HG03558 (cell line): ENCODE measurements at regions not wholly inside any gene's neighbourhood (a gene's known extent, or its start where the extent isn't known, plus 50 kb on each side); places are given as distances from the start of the nearest gene placed in this dataset.

Source experiments
- ATAC-seq: cut with Tn5 transposase; IDR thresholded peaks from one replicate; pipeline ENCODE4 v1.9.1; 2021; ENCODE audit warnings: moderate number of reproducible peaks; ENCODE audit not compliant: unreplicated experiment; ENCODE audit errors: extremely low read depth

DNA sequence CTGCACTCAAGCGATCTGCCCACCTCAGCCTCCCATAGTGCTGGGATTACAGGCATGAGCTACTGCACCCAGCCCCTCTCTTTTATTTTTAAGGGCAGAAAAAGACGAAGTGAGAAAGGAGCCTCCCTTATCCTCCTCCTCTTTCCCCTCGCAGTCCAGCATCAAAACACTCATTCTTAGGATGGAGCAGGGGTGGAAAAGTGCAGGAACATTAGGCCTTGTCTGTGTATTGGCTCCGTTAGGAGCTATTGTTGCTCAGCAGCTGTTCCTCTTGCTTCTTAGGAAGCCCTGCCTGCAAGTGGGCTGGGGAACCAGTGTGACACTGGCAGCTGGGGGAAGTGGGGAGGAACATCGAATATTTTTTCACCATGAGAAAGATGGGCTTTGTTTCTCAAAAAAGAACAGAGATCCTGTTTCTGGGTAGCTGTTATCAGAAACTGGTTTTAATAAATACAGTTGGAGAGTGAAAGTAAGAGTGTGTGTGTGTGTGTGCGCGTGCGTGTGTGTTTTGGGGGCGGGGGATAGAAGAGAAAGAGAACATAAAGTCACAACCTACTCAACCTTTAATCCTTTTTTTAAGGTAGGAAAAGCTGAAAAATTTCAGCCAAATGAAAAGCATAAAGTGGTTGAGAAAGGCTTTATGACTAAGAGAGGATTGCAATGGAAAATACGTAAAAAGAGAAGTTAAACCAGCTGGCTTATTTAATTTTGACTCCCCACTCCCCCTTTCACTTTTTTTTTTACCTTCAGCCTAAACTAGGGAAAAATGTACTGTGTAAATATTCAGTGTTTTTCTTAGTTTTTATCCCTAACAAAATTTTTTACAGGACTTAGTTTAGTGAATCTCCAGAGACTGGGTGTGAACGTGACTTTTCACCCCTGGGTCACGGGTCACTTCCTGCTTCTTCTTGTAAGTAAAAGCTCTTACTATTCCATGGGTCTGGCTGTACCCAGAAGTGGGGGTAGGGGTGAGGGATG, 197.2 kb upstream of the PLEKHG7 start:
- ATAC-seq, result no peak

GRCh38 chr12:92504594-92504981, 198.2 kb upstream of the PLEKHG7 start:
- no peak for ATAC-seq

DNA sequence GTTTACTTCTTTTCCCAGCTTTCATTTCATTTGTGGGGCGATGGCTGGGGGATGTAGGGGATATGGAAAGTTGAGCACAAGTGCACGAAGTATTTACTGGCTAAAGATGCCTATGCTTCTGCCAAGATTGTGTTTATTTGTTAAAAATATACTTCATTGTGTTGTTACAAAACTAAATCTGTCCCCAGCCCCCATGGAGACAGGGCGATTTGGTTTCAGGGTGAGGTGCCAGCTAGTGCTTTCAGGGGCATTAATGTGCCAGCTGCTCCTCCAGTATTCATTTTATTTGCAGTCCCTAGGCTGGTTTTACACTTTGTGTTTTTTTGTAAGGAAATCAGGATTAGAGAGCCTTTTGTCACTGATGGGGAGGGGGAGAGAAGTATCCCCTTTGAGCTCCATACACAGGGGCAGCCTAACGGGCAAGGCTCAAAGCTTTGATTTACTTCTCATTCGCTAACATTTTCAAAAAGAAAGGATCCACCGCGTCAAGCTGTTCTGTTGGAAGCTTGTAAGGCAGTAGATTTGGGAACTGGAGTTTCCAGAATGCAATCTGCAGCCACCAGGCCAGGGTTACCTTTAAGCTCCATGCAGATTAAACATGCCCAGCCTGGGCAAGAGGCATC, 198.7 kb upstream of the PLEKHG7 start:
- no peak for ATAC-seq

- peak; percentile 40 for ATAC-seq
These were observed 199.5 kb upstream of the PLEKHG7 start for GRCh38 chr12:92503029-92503931.

DNA sequence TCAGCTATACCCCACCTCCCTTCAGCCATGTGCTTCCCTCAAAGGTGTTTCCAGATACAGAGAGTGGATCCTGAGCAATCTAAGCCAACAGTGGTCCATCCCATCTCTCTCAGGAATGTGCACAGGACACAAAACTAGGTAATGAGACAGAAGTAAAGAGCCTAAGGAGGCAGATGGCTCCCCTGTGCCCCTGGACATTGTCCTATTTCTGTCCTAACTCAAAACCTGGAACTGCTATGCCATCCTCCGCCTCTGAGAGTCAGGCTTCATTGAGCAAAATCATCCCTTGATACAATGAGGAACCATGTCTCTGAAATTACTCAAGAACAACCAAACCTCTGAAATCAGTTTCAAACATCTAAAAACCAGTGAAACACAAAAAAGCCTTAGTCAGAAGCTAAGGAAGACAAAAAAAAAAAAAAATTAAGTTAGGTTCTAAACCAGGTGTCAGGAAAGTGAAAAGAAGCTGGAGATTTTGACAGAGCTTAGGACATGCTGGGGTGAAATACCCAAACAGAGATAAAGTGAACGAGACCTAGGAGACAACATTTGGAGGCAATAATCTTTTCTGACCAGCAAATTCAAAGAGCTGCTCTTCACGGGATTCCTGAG, 200.3 kb upstream of the PLEKHG7 start:
- ATAC-seq, result peak; percentile 37

GRCh38 chr12:92496790-92497189, 206.0 kb upstream of the PLEKHG7 start:
- peak; percentile 38 for ATAC-seq

GRCh38 chr12:92495108-92495507, 207.7 kb upstream of the PLEKHG7 start:
- no peak for ATAC-seq

- peak; percentile 39 for ATAC-seq
These were observed 209.0 kb upstream of the PLEKHG7 start for GRCh38 chr12:92493816-92494215.

GRCh38 chr12:92492995-92493394, 209.8 kb upstream of the PLEKHG7 start:
- no peak for ATAC-seq

DNA sequence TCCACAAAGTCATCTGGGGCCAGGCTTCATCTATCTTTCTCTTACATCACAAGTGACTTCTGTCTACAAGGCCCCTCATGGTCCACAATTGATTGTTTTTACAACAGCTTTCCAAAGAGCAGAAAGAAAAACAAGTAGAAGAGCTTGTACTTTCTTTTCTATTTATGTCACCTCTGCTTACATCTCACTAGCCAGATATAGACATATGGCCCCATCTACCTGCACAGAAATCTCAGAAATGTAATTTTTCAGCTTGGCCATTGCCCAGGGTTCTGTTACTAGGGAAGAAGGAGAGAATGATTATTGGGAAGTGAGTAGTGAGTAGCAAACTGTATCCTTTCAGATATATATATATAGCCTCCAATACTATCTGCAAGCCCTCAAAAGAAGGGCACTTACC, 210.5 kb upstream of the PLEKHG7 start:
- no peak for ATAC-seq

DNA sequence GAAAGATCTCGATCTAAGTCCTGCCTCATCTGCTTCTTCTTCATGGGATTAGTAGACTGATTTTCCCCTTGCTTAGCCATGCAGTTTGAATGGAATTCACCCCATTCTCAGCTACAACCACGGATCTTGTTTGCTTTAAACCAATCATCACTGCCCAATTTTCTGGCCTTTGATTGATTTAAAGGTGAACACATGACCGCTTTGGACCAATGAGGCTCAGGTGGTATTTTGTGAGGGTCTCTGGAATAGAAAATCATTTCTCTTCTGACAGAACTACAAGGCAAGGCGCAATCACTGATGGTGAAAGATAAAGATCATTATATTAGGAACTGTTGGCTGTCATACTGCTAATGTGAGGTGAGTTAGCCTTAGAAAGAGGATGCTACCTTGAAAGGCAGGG, 213.0 kb upstream of the PLEKHG7 start:
- no peak for ATAC-seq

DNA sequence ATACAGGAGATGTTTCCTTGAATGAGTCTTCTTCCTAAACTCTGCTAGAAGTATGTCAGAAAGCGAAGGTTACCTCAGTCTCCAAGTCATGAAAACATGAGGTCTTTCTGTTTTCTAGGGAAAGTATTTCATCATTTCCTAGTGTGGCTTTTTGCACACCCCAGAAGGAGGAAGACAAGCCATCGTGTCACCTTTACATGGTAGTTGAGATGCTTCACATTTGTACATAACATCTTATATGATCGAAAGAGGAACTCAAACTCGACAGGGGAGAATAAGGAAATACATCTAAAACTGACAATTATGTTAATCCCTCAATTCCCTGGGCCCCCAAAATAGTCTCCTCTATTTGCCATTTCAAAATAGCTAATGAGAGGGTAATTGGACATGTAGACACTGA, 214.1 kb upstream of the PLEKHG7 start:
- no peak for ATAC-seq

DNA sequence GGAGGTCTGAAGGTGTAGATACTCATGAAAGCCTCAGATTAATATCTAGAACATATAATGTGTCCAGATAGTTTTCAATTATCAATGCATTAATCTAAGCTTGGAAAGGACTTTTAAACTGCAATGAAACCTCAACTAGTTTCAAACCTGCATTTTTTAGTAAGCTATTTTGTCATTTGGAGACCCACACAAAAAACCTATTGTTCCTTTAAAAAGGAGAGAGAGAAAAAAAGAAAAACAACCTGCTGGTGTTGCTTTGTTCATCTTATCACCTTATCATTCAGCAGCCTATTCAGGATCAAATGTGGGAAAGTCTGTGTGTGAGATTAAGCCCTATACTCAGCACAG, 215.7 kb upstream of the PLEKHG7 start:
- no peak for ATAC-seq

GRCh38 chr12:92486443-92487137, 216.2 kb upstream of the PLEKHG7 start:
- no peak for ATAC-seq

- ATAC-seq, result no peak
These were observed 217.1 kb upstream of the PLEKHG7 start for GRCh38 chr12:92485351-92486348.

GRCh38 chr12:92482599-92482998, 220.2 kb upstream of the PLEKHG7 start:
- ATAC-seq, result no peak

DNA sequence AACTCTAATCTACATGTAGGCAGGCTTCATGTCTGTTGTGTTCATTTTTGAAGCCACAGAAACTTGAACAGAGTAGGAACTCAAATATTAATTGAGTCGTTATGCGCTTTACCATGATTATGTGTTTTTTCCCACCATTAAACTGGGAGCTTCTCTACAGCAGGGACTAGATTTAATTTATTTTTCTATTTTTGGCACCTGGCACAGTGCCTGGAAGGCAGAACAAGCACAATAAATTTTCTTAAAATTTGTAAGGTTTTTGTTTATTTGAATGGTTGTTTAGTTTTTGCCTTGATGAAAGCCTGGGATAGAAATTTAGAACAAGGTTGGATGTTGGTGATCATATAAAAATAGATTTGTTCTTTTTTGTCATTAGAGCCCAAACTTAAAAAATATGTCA, 221.7 kb upstream of the PLEKHG7 start:
- ATAC-seq, result no peak

GRCh38 chr12:92478692-92479091, 224.1 kb upstream of the PLEKHG7 start:
- no peak for ATAC-seq

DNA sequence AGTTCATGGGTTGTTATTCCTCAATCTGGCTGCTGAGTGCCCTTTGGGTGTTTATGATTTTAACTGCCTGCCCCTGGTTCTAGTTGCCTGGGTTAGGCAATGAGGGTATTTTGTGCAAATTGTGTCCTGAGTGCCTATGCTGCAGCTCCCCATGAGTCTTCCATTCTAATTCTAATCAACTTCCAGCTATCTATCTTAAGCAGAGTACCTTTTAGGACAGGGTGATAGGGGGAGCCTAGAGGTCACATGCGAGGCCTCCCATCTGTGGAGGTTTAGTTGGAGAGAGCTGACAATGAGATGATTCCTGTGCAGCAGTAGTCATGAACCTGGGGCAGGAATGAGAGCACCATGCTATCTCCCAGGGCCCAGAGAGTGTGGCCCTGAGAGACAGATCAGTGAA, 225.9 kb upstream of the PLEKHG7 start:
- no peak for ATAC-seq
